Activated CD4-positive, alpha-beta T cell treated with anti-CD3 and anti-CD28 coated beads, Interleukin-2, amount 50 U/mL, for 16 hours (primary cell): ENCODE measurements at regions not wholly inside any gene's neighbourhood (a gene's known extent, or its start where the extent isn't known, plus 50 kb on each side); places are given as distances from the start of the nearest gene placed in this dataset.
"Not testable (repeated sequence)": the region's sequence is repeated elsewhere in the genome, so short reads cannot be mapped to it uniquely, and the experiment has no call there.

Experiments used
- DNase-seq: peaks from one replicate; pipeline ENCODE4 v3.0.0-alpha.2; 2020

- no peak for DNase-seq
Measured at GRCh38 chr21:23127973-23128372, 2129.8 kb downstream of the NCAM2 start.

- no peak for DNase-seq
Measured at GRCh38 chr21:23130308-23130707, 2132.1 kb downstream of the NCAM2 start.

- DNase-seq = no peak
Measured at GRCh38 chr21:23131177-23131576, 2133.0 kb downstream of the NCAM2 start.

GRCh38 chr21:23138797-23139196 is 2140.6 kb downstream of the NCAM2 start:
- DNase-seq = no peak

GRCh38 chr21:23152130-23152529 is 2153.9 kb downstream of the NCAM2 start:
- no peak for DNase-seq

- DNase-seq = not testable (repeated sequence)
Measured at GRCh38 chr21:23153842-23154241, 2155.6 kb downstream of the NCAM2 start.

GRCh38 chr21:23155281-23155680 is 2157.1 kb downstream of the NCAM2 start:
- no peak for DNase-seq

GRCh38 chr21:23160914-23161313 is 2162.7 kb downstream of the NCAM2 start:
- no peak for DNase-seq

- DNase-seq = no peak
Measured at GRCh38 chr21:23162198-23162946, 2164.2 kb downstream of the NCAM2 start.
